Keratinocyte (primary cell): ENCODE measurements at regions not wholly inside any gene's neighbourhood (a gene's known extent, or its start where the extent isn't known, plus 50 kb on each side); places are given as distances from the start of the nearest gene placed in this dataset.
"Not testable (repeated sequence)": the region's sequence is repeated elsewhere in the genome, so short reads cannot be mapped to it uniquely, and the experiment has no call there.

Experiments used
- EZH2 ChIP-seq: IDR thresholded peaks from one replicate; pipeline ENCODE4 v1.6.1; 2012; ENCODE audit warnings: inconsistent platforms, mild to moderate bottlenecking, low read length, moderate library complexity
- TF ChIP-seq, protein P1 (sequence below), 3 experiments: IDR thresholded peaks in 1 of 3; conservative IDR thresholded peaks in 1 of 3; optimal IDR thresholded peaks in 1 of 3; 2 replicates in 2 of 3; 3 replicates in 1 of 3; pipeline versions ENCODE3 to v1.5.1; 2011; ENCODE audit warnings: low read length in 3 of 3, mild to moderate bottlenecking in 3 of 3, moderate library complexity in 2 of 3, control low read depth in 1 of 3, inconsistent platforms in 1 of 3; ENCODE audit not compliant: insufficient read depth in 2 of 3; ENCODE audit errors: extremely low read depth in 1 of 3

DNA sequence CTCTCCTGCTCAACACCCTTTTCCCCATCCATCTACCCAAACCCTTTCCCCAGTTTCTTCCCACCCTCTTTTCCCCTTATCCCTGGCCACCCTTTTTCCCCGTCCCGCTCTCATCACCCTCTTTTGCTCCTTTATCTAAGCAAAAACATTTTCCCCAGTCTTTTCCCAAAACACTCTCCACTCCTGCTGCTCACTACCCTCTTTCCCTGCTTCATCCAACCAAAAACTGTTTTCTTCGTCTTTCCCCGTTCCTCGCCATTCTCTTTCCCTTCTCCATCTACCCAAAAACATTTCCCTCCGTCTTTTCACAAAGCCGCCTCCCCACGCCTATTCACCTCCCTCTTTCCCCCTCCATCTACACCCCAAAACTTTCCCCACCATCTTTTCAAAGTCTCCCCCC lies 80.9 kb upstream of the KCNJ18 start:
- not testable (repeated sequence) for TF ChIP-seq EZH2
- TF ChIP-seq, protein P1, sequence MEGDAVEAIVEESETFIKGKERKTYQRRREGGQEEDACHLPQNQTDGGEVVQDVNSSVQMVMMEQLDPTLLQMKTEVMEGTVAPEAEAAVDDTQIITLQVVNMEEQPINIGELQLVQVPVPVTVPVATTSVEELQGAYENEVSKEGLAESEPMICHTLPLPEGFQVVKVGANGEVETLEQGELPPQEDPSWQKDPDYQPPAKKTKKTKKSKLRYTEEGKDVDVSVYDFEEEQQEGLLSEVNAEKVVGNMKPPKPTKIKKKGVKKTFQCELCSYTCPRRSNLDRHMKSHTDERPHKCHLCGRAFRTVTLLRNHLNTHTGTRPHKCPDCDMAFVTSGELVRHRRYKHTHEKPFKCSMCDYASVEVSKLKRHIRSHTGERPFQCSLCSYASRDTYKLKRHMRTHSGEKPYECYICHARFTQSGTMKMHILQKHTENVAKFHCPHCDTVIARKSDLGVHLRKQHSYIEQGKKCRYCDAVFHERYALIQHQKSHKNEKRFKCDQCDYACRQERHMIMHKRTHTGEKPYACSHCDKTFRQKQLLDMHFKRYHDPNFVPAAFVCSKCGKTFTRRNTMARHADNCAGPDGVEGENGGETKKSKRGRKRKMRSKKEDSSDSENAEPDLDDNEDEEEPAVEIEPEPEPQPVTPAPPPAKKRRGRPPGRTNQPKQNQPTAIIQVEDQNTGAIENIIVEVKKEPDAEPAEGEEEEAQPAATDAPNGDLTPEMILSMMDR (optimal IDR thresholded peaks at IDR 0.05 in 1 of 3, IDR thresholded peaks at IDR 0.05 in 1 of 3, conservative IDR thresholded peaks at IDR 0.05 in 1 of 3; ENCODE audit: extremely low read depth in 1 of 3, insufficient read depth in 2 of 3, low read length in 3 of 3): not testable (repeated sequence)
